Endothelial cell of umbilical vein (primary cell): ENCODE measurements at regions not wholly inside any gene's neighbourhood (a gene's known extent, or its start where the extent isn't known, plus 50 kb on each side); places are given as distances from the start of the nearest gene placed in this dataset.

Experiments
- BruUV-seq: library from RNA; stranded (reverse); fragments of 400-500 nt; replicated peaks from 2 replicates; lab custom pipeline; 2021; lab: Mats Ljungman, UMichigan
- CTCF ChIA-PET: fragments of 300-600, 350-600 bp; sonication (Branson Sonifier 250); formaldehyde crosslinking; loops from one replicate; lab custom pipeline; 2021; ENCODE audit warnings: antibody characterized with exemption, inconsistent platforms; lab: Charles Lee
- POLR2A ChIA-PET: fragments of 300-600, 350-600 bp; sonication (Branson Sonifier 250); formaldehyde crosslinking; loops from one replicate; lab custom pipeline; 2021; ENCODE audit warnings: antibody characterized with exemption, inconsistent platforms; lab: Charles Lee
- DNase-seq: peaks from one replicate; pipeline ENCODE4 v3.0.0-alpha.2; 2011; ENCODE audit warnings: low read depth, low spot score
- FAIRE-seq: peaks from 2 replicates; lab custom pipeline; 2011; peaks lifted over from hg19 to GRCh38; lab: Jason Lieb, UNC
- H2AFZ ChIP-seq: 2 replicates; pipeline ENCODE4 v1.6.0; 2012; ENCODE audit warnings: low read depth, low read length, control low read depth, inconsistent platforms
- H3K27ac ChIP-seq: 2 replicates; pipeline ENCODE4 v1.5.1; 2011; ENCODE audit warnings: low read depth, mild to moderate bottlenecking, control low read depth, low read length, moderate library complexity; ENCODE audit not compliant: insufficient read depth
- H3K27me3 ChIP-seq, 2 experiments: 2 replicates each; pipeline versions ENCODE4 v1.6.0 to v1.6.1; 2011; ENCODE audit warnings: low read length in 2 of 2, mixed read lengths in 1 of 2; ENCODE audit not compliant: control insufficient read depth in 2 of 2, insufficient read depth in 2 of 2
- H3K36me3 ChIP-seq, 2 experiments: 2 replicates in 1 of 2; 3 replicates in 1 of 2; pipeline ENCODE4 v1.5.1; 2011; ENCODE audit warnings: low read length in 2 of 2, mild to moderate bottlenecking in 1 of 2, moderate library complexity in 1 of 2; ENCODE audit not compliant: control insufficient read depth in 2 of 2, insufficient read depth in 2 of 2; ENCODE audit errors: extremely low read depth in 1 of 2
- H3K4me1 ChIP-seq: 3 replicates; pipeline ENCODE4 v1.5.1; 2011; ENCODE audit warnings: mild to moderate bottlenecking, low read length; ENCODE audit not compliant: control insufficient read depth, insufficient read depth; ENCODE audit errors: extremely low read depth
- H3K4me2 ChIP-seq: 2 replicates; pipeline ENCODE4 v1.6.1; 2011; ENCODE audit warnings: low read length, control low read depth, mixed read lengths; ENCODE audit not compliant: insufficient read depth
- H3K4me3 ChIP-seq, 3 experiments: fragments of 200-600 bp in 1 of 3; sonication (generic), shearing (Covaris generic) in 1 of 3; replicated peaks in 1 of 3; 2 replicates each; pipeline ENCODE4 v1.5.1; 2011 to 2016; ENCODE audit warnings: control low read depth in 3 of 3, low read length in 3 of 3, mild to moderate bottlenecking in 2 of 3, inconsistent platforms in 1 of 3, low read depth in 1 of 3, moderate library complexity in 1 of 3; ENCODE audit not compliant: insufficient read depth in 1 of 3
- H3K79me2 ChIP-seq: 2 replicates; pipeline ENCODE4 v1.6.0; 2012; ENCODE audit warnings: low read length, inconsistent platforms; ENCODE audit not compliant: control insufficient read depth, insufficient read depth
- H3K9ac ChIP-seq: replicated peaks from 2 replicates; pipeline ENCODE3; 2011; ENCODE audit warnings: low read length, control low read depth; ENCODE audit not compliant: insufficient read depth; ENCODE audit errors: extremely low read depth
- H3K9me1 ChIP-seq: replicated peaks from 3 replicates; pipeline ENCODE4 v1.6.0; 2011; ENCODE audit warnings: mild to moderate bottlenecking, low read length; ENCODE audit not compliant: control insufficient read depth, insufficient read depth; ENCODE audit errors: extremely low read depth
- H3K9me3 ChIP-seq: replicated peaks from 2 replicates; pipeline ENCODE4 v1.5.1; 2012; ENCODE audit warnings: low read length, inconsistent platforms; ENCODE audit not compliant: control insufficient read depth, insufficient read depth
- H4K20me1 ChIP-seq: replicated peaks from 2 replicates; pipeline ENCODE3; 2011; ENCODE audit warnings: mild to moderate bottlenecking, low read length; ENCODE audit not compliant: control insufficient read depth, insufficient read depth; ENCODE audit errors: extremely low read depth
- EZH2 ChIP-seq: IDR thresholded peaks from 2 replicates; pipeline ENCODE4 v1.6.1; 2012; ENCODE audit warnings: borderline replicate concordance, low read depth, mild to moderate bottlenecking, moderate library complexity, low read length, inconsistent platforms; ENCODE audit not compliant: severe bottlenecking
- FOS ChIP-seq: IDR thresholded peaks from 2 replicates; pipeline ENCODE4 v1.6.1; 2011; ENCODE audit warnings: mild to moderate bottlenecking, low read length, moderate library complexity, borderline replicate concordance; ENCODE audit not compliant: insufficient read depth
- GATA2 ChIP-seq: IDR thresholded peaks from 2 replicates; pipeline ENCODE4 v1.7.0; 2011; ENCODE audit warnings: low read depth, mild to moderate bottlenecking, moderate library complexity, mixed read lengths, low read length; ENCODE audit not compliant: insufficient read length, insufficient read depth
- JUN ChIP-seq: IDR thresholded peaks from 2 replicates; pipeline ENCODE4 v1.6.1; 2011; ENCODE audit warnings: borderline replicate concordance, low read depth; ENCODE audit not compliant: insufficient read length, insufficient read depth
- MYC ChIP-seq: IDR thresholded peaks from one replicate; pipeline ENCODE4 v1.6.1; 2011; ENCODE audit warnings: mild to moderate bottlenecking, low read depth, low read length
- POLR2A ChIP-seq: IDR thresholded peaks from 2 replicates; pipeline ENCODE4 v1.6.1; 2012; ENCODE audit warnings: low read depth, mild to moderate bottlenecking, control low read depth, low read length
- POLR2AphosphoS5 ChIP-seq: IDR thresholded peaks from 2 replicates; pipeline ENCODE4 v1.6.1; 2012; ENCODE audit warnings: low read depth, mild to moderate bottlenecking, control low read depth, low read length, moderate library complexity; ENCODE audit not compliant: insufficient read depth
- dilution Hi-C: fragments of 300-500 bp; cut with MboI; formaldehyde crosslinking; loops from one replicate; pipeline ENCODE4 v1.15.0; 2019; ENCODE audit warnings: low sequenced_read_pairs; ENCODE audit not compliant: extremely low pct_ligation_motif_present
- intact Hi-C: fragments of 100-400 bp; cut with micrococcal nuclease; formaldehyde crosslinking; loops from one replicate; pipeline ENCODE4 v1.10.0; 2022
- TF ChIP-seq, protein P1 (sequence below), 2 donors: IDR thresholded peaks; 1 replicate in 1 of 2; 2 replicates in 1 of 2; pipeline ENCODE4 v1.5.1; 2011; ENCODE audit warnings: low read length in 2 of 2, mild to moderate bottlenecking in 2 of 2, moderate library complexity in 2 of 2, control low read depth in 1 of 2, inconsistent platforms in 1 of 2, low read depth in 1 of 2; ENCODE audit not compliant: insufficient read depth in 1 of 2; ENCODE audit errors: extremely low read depth in 1 of 2
- TF ChIP-seq, protein P2 (sequence below): IDR thresholded peaks from 2 replicates; pipeline ENCODE4 v1.6.1; 2011; ENCODE audit not compliant: insufficient read depth, insufficient read length

DNA sequence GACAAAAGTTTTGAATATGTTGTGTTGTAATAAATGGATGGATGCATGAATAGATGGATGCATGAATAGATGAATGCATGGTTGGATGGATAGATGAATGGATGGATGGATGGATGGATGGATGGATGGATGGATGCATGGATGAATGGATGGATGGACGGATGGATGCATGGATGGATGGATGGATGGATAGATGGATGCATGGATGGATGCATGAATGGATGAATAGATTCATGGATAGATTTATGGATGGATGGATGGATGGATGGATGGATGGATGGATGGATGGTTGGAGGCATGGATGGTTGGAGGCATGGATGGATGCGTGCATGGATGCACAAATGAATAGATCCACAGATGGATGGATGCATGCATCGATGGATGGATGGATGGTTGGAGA, 623.2 kb upstream of the B3GAT1 start:
- Histone ChIP-seq H3K79me2 (no peaks in the 10 kb centered on the region), H3K27me3 (no peaks in the 10 kb centered on the region), H3K4me2 (no peak overlapping the region), H3K36me3 (no peaks in the 10 kb centered on the region), H3K27ac (no peak overlapping the region), H3K4me1 (no peaks in the 10 kb centered on the region), H3K9ac (no peak overlapping the region), H3K9me1 (no peaks in the 10 kb centered on the region), H3K4me3 (no peak overlapping the region), H2AFZ (no peak overlapping the region), H4K20me1 (no peaks in the 10 kb centered on the region), H3K9me3 (no peaks in the 10 kb centered on the region)
- TF ChIP-seq, protein P1, sequence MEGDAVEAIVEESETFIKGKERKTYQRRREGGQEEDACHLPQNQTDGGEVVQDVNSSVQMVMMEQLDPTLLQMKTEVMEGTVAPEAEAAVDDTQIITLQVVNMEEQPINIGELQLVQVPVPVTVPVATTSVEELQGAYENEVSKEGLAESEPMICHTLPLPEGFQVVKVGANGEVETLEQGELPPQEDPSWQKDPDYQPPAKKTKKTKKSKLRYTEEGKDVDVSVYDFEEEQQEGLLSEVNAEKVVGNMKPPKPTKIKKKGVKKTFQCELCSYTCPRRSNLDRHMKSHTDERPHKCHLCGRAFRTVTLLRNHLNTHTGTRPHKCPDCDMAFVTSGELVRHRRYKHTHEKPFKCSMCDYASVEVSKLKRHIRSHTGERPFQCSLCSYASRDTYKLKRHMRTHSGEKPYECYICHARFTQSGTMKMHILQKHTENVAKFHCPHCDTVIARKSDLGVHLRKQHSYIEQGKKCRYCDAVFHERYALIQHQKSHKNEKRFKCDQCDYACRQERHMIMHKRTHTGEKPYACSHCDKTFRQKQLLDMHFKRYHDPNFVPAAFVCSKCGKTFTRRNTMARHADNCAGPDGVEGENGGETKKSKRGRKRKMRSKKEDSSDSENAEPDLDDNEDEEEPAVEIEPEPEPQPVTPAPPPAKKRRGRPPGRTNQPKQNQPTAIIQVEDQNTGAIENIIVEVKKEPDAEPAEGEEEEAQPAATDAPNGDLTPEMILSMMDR (IDR thresholded peaks at IDR 0.05; ENCODE audit: extremely low read depth in 1 of 2, insufficient read depth in 1 of 2, low read depth in 1 of 2, low read length in 2 of 2), result no peak
- TF ChIP-seq POLR2AphosphoS5, result no peak
- TF ChIP-seq GATA2, result no peak
- TF ChIP-seq MYC, result no peak
- no peak for TF ChIP-seq POLR2A
- TF ChIP-seq, protein P2, sequence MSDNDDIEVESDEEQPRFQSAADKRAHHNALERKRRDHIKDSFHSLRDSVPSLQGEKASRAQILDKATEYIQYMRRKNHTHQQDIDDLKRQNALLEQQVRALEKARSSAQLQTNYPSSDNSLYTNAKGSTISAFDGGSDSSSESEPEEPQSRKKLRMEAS, result no peak
- no peak for TF ChIP-seq JUN
- TF ChIP-seq FOS, result no peak
- no peak for TF ChIP-seq EZH2
- intact Hi-C loops, result no loop called here
- POLR2A ChIA-PET, result no interaction called here
- no TSS peak for BruUV-seq
- FAIRE-seq (no peak), DNase-seq (no peak)
- CTCF ChIA-PET, result no interaction called here
- dilution Hi-C loops, result no loop called here
